H1 (cell line): ENCODE measurements at regions not wholly inside any gene's neighbourhood (a gene's known extent, or its start where the extent isn't known, plus 50 kb on each side); places are given as distances from the start of the nearest gene placed in this dataset.

ENCODE experiments used
- CTCF ChIP-seq, 3 experiments: IDR thresholded peaks; 1 replicate in 2 of 3; 2 replicates in 1 of 3; pipeline versions ENCODE4 v1.5.1 to v1.6.1; 2011; ENCODE audit warnings: low read length in 3 of 3, mild to moderate bottlenecking in 3 of 3, inconsistent platforms in 2 of 3, low read depth in 1 of 3, moderate library complexity in 1 of 3; ENCODE audit not compliant: insufficient read depth in 1 of 3; ENCODE audit errors: control extremely low read depth in 1 of 3
- E2F6 ChIP-seq: IDR thresholded peaks from 2 replicates; pipeline ENCODE4 v1.6.1; 2012; ENCODE audit warnings: inconsistent platforms
- EZH2 ChIP-seq: fragments of 200-600 bp; sonication (generic); IDR thresholded peaks from 2 replicates; pipeline ENCODE4 v1.7.1; 2012; ENCODE audit warnings: low read depth, mild to moderate bottlenecking, moderate library complexity, low read length, inconsistent platforms; ENCODE audit not compliant: severe bottlenecking
- GABPA ChIP-seq: IDR thresholded peaks from 2 replicates; pipeline ENCODE4 v1.6.1; 2011; ENCODE audit warnings: mild to moderate bottlenecking, low read length, moderate library complexity, borderline replicate concordance; ENCODE audit not compliant: insufficient read depth
- POLR2A ChIP-seq, 2 experiments: IDR thresholded peaks; 1 replicate in 1 of 2; 2 replicates in 1 of 2; pipeline ENCODE4 v1.6.1; 2011; ENCODE audit warnings: low read depth in 2 of 2, low read length in 2 of 2, mild to moderate bottlenecking in 2 of 2; ENCODE audit errors: control extremely low read depth in 1 of 2
- RAD21 ChIP-seq, 2 experiments: IDR thresholded peaks in 1 of 2; conservative IDR thresholded peaks in 1 of 2; 2 replicates each; pipeline ENCODE4 v1.6.1; 2011; ENCODE audit warnings: low read depth in 2 of 2, low read length in 2 of 2, improper control_type of control experiment in 1 of 2, inconsistent platforms in 1 of 2, mild to moderate bottlenecking in 1 of 2, moderate library complexity in 1 of 2
- SIN3A ChIP-seq, 2 experiments: IDR thresholded peaks in 1 of 2; conservative IDR thresholded peaks in 1 of 2; 2 replicates each; pipeline ENCODE4 v1.6.1; 2011 to 2012; ENCODE audit warnings: low read length in 2 of 2, improper control_type of control experiment in 1 of 2, low read depth in 1 of 2, mild to moderate bottlenecking in 1 of 2
- YY1 ChIP-seq: IDR thresholded peaks from 2 replicates; pipeline ENCODE4 v1.6.1; 2011; ENCODE audit warnings: low read depth, mild to moderate bottlenecking, low read length

GRCh38 chr5:105397749-105398148 is 1835.2 kb upstream of the NUDT12 start:
- no peak for TF ChIP-seq POLR2A (IDR thresholded peaks at IDR 0.05; ENCODE audit: control extremely low read depth in 1 of 2, low read depth in 2 of 2, low read length in 2 of 2)
- no peak for TF ChIP-seq CTCF (IDR thresholded peaks at IDR 0.05; ENCODE audit: control extremely low read depth in 1 of 3, insufficient read depth in 1 of 3, low read depth in 1 of 3, low read length in 3 of 3)
- no peak for TF ChIP-seq YY1
- no peak for TF ChIP-seq GABPA
- no peak for TF ChIP-seq EZH2
- no peak for TF ChIP-seq SIN3A (conservative IDR thresholded peaks at IDR 0.05 in 1 of 2, IDR thresholded peaks at IDR 0.05 in 1 of 2; ENCODE audit: low read depth in 1 of 2, low read length in 2 of 2)
- TF ChIP-seq E2F6 = no peak
- TF ChIP-seq RAD21 (IDR thresholded peaks at IDR 0.05 in 1 of 2, conservative IDR thresholded peaks at IDR 0.05 in 1 of 2; ENCODE audit: low read depth in 2 of 2, low read length in 2 of 2) = no peak
